ENCODE measurements at regions not wholly inside any gene's neighbourhood (a gene's known extent, or its start where the extent isn't known, plus 50 kb on each side); places are given as distances from the start of the nearest gene placed in this dataset.

DNA sequence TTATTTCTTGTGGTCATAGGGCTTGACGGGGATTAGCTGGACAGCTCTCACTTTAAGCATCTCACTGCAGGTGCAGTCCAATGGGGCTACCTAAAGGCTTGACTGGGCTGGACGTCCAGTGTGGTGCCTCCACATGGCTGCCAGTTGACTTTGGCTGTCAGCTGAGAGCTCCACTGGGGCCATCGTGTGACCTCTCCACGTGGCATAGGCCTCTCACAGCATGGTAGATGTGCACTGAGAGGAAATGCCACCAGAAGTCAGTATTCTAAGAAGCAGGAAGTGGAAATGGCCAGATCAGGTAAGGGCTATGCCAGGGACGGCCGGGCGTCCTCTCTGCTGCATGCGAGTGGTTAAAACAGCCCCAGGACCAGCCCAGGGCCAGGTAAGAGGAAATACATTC, 105.2 kb upstream of the TWIST2 start:
- Histone ChIP-seq H3F3A (ENCODE audit: insufficient read depth) (no peaks in the 10 kb centered on the region), H3K4me2 (ENCODE audit: unreplicated experiment) (no peak overlapping the region), H3K27me3 (replicated peaks; ENCODE audit: insufficient read depth) (no peaks in the 10 kb centered on the region), H4K20me1 (ENCODE audit: insufficient read depth) (no peaks in the 10 kb centered on the region), H3K9me3 (ENCODE audit: low read depth) (no peaks in the 10 kb centered on the region), H3K36me3 (ENCODE audit: low read depth) (no peaks in the 10 kb centered on the region), H3K79me2 (ENCODE audit: insufficient read depth) (no peaks in the 10 kb centered on the region), H3K4me3 (no peak overlapping the region), H3K9ac (no peak overlapping the region), H3K9me2 (ENCODE audit: insufficient read depth) (no peaks in the 10 kb centered on the region), H2AFZ (no peak overlapping the region), H3K27ac (no peak overlapping the region), H3K4me1 (ENCODE audit: insufficient read depth) (no peaks in the 10 kb centered on the region)
- in situ Hi-C loops (cut with MboI): no loop called here
- 88% methylated on average over 8 of the region's 8 CpGs for WGBS, 2 experiments (ENCODE audit: low coverage in 1 of 2, low lambda C conversion rate in 2 of 2, missing lambda C conversion rate in 2 of 2)
- TF ChIP-seq EZH2 (IDR thresholded peaks at IDR 0.05; ENCODE audit: insufficient read depth, poor library complexity, severe bottlenecking): no peak
- TF ChIP-seq EZH2phosphoT487 (IDR thresholded peaks at IDR 0.05; ENCODE audit: insufficient read depth, low read depth): no peak
- DNase-seq: no peak

- no peak for TF ChIP-seq EZH2phosphoT487 (IDR thresholded peaks at IDR 0.05; ENCODE audit: insufficient read depth, low read depth)
- TF ChIP-seq EZH2 (IDR thresholded peaks at IDR 0.05; ENCODE audit: insufficient read depth, poor library complexity, severe bottlenecking): no peak
- DNase-seq: no peak
These were observed 104.4 kb upstream of the TWIST2 start for GRCh38 chr2:238743243-238744065.

GRCh38 chr2:238744951-238745350, 102.9 kb upstream of the TWIST2 start:
- H3F3A ChIP-seq (ENCODE audit: insufficient read depth): no peaks in the 10 kb centered on the region
- no peaks in the 10 kb centered on the region for H3K9me2 ChIP-seq (ENCODE audit: insufficient read depth)
- no peaks in the 10 kb centered on the region for H3K27me3 ChIP-seq (replicated peaks; ENCODE audit: insufficient read depth)
- TF ChIP-seq EZH2 (IDR thresholded peaks at IDR 0.05; ENCODE audit: insufficient read depth, poor library complexity, severe bottlenecking) (no peak), EZH2phosphoT487 (IDR thresholded peaks at IDR 0.05; ENCODE audit: insufficient read depth, low read depth) (no peak)
- WGBS, 2 experiments (ENCODE audit: low coverage in 1 of 2, low lambda C conversion rate in 2 of 2, missing lambda C conversion rate in 2 of 2): 90% methylated on average over 13 of the region's 13 CpGs
- no peaks in the 10 kb centered on the region for H3K79me2 ChIP-seq (ENCODE audit: insufficient read depth)
- no peaks in the 10 kb centered on the region for H3K9me3 ChIP-seq (ENCODE audit: low read depth)
- in situ Hi-C loops (cut with MboI): no loop called here
- no peak overlapping the region for H3K4me2 ChIP-seq (ENCODE audit: unreplicated experiment)
- no peaks in the 10 kb centered on the region for H3K4me1 ChIP-seq (ENCODE audit: insufficient read depth)
- H3K36me3 ChIP-seq (ENCODE audit: low read depth): no peaks in the 10 kb centered on the region
- H4K20me1 ChIP-seq (ENCODE audit: insufficient read depth): no peaks in the 10 kb centered on the region
- no peak overlapping the region for H3K4me3 ChIP-seq
- no peak overlapping the region for H3K27ac ChIP-seq
- no peak overlapping the region for H3K9ac ChIP-seq
- DNase-seq: no peak
- no peak overlapping the region for H2AFZ ChIP-seq

More at GRCh38 chr2:238743243-238744065, 104.4 kb upstream of the TWIST2 start:
- Histone ChIP-seq H3K27me3 (replicated peaks; ENCODE audit: insufficient read depth) (no peaks in the 10 kb centered on the region), H2AFZ (no peak overlapping the region), H3K9ac (no peak overlapping the region), H3K4me1 (ENCODE audit: insufficient read depth) (no peaks in the 10 kb centered on the region), H3K4me2 (ENCODE audit: unreplicated experiment) (no peak overlapping the region), H3K27ac (no peak overlapping the region), H3K79me2 (ENCODE audit: insufficient read depth) (no peaks in the 10 kb centered on the region), H4K20me1 (ENCODE audit: insufficient read depth) (no peaks in the 10 kb centered on the region), H3K9me3 (ENCODE audit: low read depth) (no peaks in the 10 kb centered on the region), H3K36me3 (ENCODE audit: low read depth) (no peaks in the 10 kb centered on the region), H3F3A (ENCODE audit: insufficient read depth) (no peaks in the 10 kb centered on the region), H3K4me3 (no peak overlapping the region), H3K9me2 (ENCODE audit: insufficient read depth) (no peaks in the 10 kb centered on the region)
- WGBS, 2 experiments (ENCODE audit: low coverage in 1 of 2, low lambda C conversion rate in 2 of 2, missing lambda C conversion rate in 2 of 2): 83 to 87% methylated on average over 21 of the region's 21 CpGs
- in situ Hi-C loops (cut with MboI): no loop called here

- H3K4me2 ChIP-seq (ENCODE audit: unreplicated experiment): no peak overlapping the region
- no peaks in the 10 kb centered on the region for H3K36me3 ChIP-seq (ENCODE audit: low read depth)
- H3K27me3 ChIP-seq (replicated peaks; ENCODE audit: insufficient read depth): no peaks in the 10 kb centered on the region
- TF ChIP-seq EZH2 (IDR thresholded peaks at IDR 0.05; ENCODE audit: insufficient read depth, poor library complexity, severe bottlenecking) (no peak), EZH2phosphoT487 (IDR thresholded peaks at IDR 0.05; ENCODE audit: insufficient read depth, low read depth) (no peak)
- no peak overlapping the region for H2AFZ ChIP-seq
- H3K9me3 ChIP-seq (ENCODE audit: low read depth): peaks cover 7% of the 10 kb centered on the region
- 83 to 84% methylated on average over 5 of the region's 5 CpGs for WGBS, 2 experiments (ENCODE audit: low coverage in 1 of 2, low lambda C conversion rate in 2 of 2, missing lambda C conversion rate in 2 of 2)
- H3K27ac ChIP-seq: no peak overlapping the region
- no peak for DNase-seq
- no peaks in the 10 kb centered on the region for H3F3A ChIP-seq (ENCODE audit: insufficient read depth)
- H3K9ac ChIP-seq: no peak overlapping the region
- H4K20me1 ChIP-seq (ENCODE audit: insufficient read depth): no peaks in the 10 kb centered on the region
- H3K4me1 ChIP-seq (ENCODE audit: insufficient read depth): no peaks in the 10 kb centered on the region
- no peaks in the 10 kb centered on the region for H3K9me2 ChIP-seq (ENCODE audit: insufficient read depth)
- H3K79me2 ChIP-seq (ENCODE audit: insufficient read depth): no peaks in the 10 kb centered on the region
- H3K4me3 ChIP-seq: no peak overlapping the region
- in situ Hi-C loops (cut with MboI): no loop called here
These were observed 101.9 kb upstream of the TWIST2 start for GRCh38 chr2:238745997-238746396.

All from GM23248 (cell line).